ENCODE measurements at regions not wholly inside any gene's neighbourhood (a gene's known extent, or its start where the extent isn't known, plus 50 kb on each side); places are given as distances from the start of the nearest gene placed in this dataset.

DNA sequence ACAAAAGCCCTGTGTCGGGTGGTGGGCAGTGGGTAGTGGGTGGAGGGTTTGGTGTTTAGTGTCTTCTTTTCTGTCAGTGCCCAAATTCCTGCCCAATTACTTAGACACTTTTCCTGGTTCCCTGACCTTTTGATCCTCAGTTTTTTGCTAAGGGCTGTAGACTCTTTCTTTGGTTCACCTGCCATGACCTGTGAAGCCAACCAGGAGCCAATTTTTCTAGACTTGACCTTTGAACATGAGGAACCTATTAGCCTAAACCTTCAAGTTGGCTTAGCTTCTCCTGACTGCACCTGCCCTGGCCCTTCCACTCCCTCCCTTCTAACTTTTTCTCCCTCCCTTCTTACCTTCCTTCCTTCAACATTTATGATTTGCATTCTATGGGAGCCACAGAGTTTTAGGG lies 94.5 kb downstream of the MID1IP1 start:
- TF ChIP-seq ZNF274 (IDR thresholded peaks at IDR 0.05; ENCODE audit: low read depth, low read length) (no peak), YY1 (IDR thresholded peaks at IDR 0.05; ENCODE audit: insufficient read depth, insufficient read length) (no peak), SUZ12 (IDR thresholded peaks at IDR 0.05; ENCODE audit: extremely low read depth, insufficient read depth, insufficient read length) (no peak)

Data from NT2/D1 (cell line).